Calu3 (cell line): ENCODE measurements at regions not wholly inside any gene's neighbourhood (a gene's known extent, or its start where the extent isn't known, plus 50 kb on each side); places are given as distances from the start of the nearest gene placed in this dataset.
"Not testable (repeated sequence)": the region's sequence is repeated elsewhere in the genome, so short reads cannot be mapped to it uniquely, and the experiment has no call there.

Source experiments
- BruUV-seq: library from RNA; stranded (reverse); fragments of 400-500 nt; replicated peaks from 2 replicates; lab custom pipeline; 2021; lab: Mats Ljungman, UMichigan
- CTCF ChIA-PET: fragments of 300-600 bp; sonication (Branson Sonifier 250); formaldehyde crosslinking; loops from one replicate; lab custom pipeline; 2022; ENCODE audit warnings: antibody characterized with exemption; lab: Charles Lee
- DNase-seq: peaks from one replicate; pipeline ENCODE4 v3.0.0; 2022
- H3K27ac Mint-ChIP-seq: one replicate; pipeline ENCODE4 v1.8.0; 2022; ENCODE audit warnings: mixed read lengths; ENCODE audit not compliant: unreplicated experiment
- H3K27me3 Mint-ChIP-seq: one replicate; pipeline ENCODE4 v1.8.0; 2022; ENCODE audit warnings: mixed read lengths; ENCODE audit not compliant: unreplicated experiment
- H3K36me3 Mint-ChIP-seq: one replicate; pipeline ENCODE4 v1.8.0; 2022; ENCODE audit warnings: mild to moderate bottlenecking, moderate library complexity, mixed read lengths; ENCODE audit not compliant: insufficient read depth, unreplicated experiment
- H3K4me1 Mint-ChIP-seq: one replicate; pipeline ENCODE4 v1.8.0; 2022; ENCODE audit warnings: mild to moderate bottlenecking, low read depth, mixed read lengths; ENCODE audit not compliant: unreplicated experiment
- H3K4me3 Mint-ChIP-seq: one replicate; pipeline ENCODE4 v1.8.0; 2022; ENCODE audit warnings: mild to moderate bottlenecking, low read depth, moderate library complexity, mixed read lengths; ENCODE audit not compliant: unreplicated experiment
- H3K9me3 Mint-ChIP-seq: one replicate; pipeline ENCODE4 v1.8.0; 2022; ENCODE audit warnings: low read depth, mixed read lengths; ENCODE audit not compliant: unreplicated experiment
- CTCF ChIP-seq: fragments of 200-600 bp; IDR thresholded peaks from one replicate; pipeline ENCODE4 v1.8.0; 2022; ENCODE audit warnings: antibody characterized with exemption; ENCODE audit not compliant: unreplicated experiment
- intact Hi-C: fragments of 100-400 bp; cut with micrococcal nuclease; formaldehyde crosslinking; loops from one replicate; pipeline ENCODE4 v1.10.0; 2022; ENCODE audit not compliant: unreplicated experiment

GRCh38 chr14:50027816-50028215, 88.6 kb downstream of the VCPKMT start:
- no peak for TF ChIP-seq CTCF
- Mint-ChIP-seq H3K36me3 (no peaks in the 10 kb centered on the region), H3K27me3 (no peaks in the 10 kb centered on the region), H3K4me1 (no peaks in the 10 kb centered on the region), H3K4me3 (no peak overlapping the region), H3K27ac (no peak overlapping the region), H3K9me3 (peaks cover 3% of the 10 kb centered on the region)
- DNase-seq: no peak
- intact Hi-C loops: no loop called here
- BruUV-seq: no TSS peak
- CTCF ChIA-PET: interaction anchor here (0.9 kb wide), 1 partner anchor 10 kb away, joined by 4 read pairs; no protein-coding TSS in a partner anchor

- Mint-ChIP-seq H3K27me3 (no peaks in the 10 kb centered on the region), H3K4me1 (peaks cover under 1% of the 10 kb centered on the region), H3K4me3 (no peak overlapping the region), H3K36me3 (no peaks in the 10 kb centered on the region), H3K9me3 (peaks cover 3% of the 10 kb centered on the region), H3K27ac (no peak overlapping the region)
- no peak for TF ChIP-seq CTCF
- no TSS peak for BruUV-seq
- DNase-seq: no peak
- CTCF ChIA-PET: no interaction called here
- intact Hi-C loops: no loop called here
Observed at GRCh38 chr14:50028458-50028857, 87.9 kb downstream of the VCPKMT start.

GRCh38 chr14:50030036-50030435, 86.3 kb downstream of the VCPKMT start:
- Mint-ChIP-seq H3K27ac (no peak overlapping the region), H3K4me1 (peaks cover 9% of the 10 kb centered on the region), H3K27me3 (no peaks in the 10 kb centered on the region), H3K4me3 (no peak overlapping the region), H3K9me3 (peaks cover 3% of the 10 kb centered on the region), H3K36me3 (no peaks in the 10 kb centered on the region)
- DNase-seq: no peak
- BruUV-seq: no TSS peak
- no peak for TF ChIP-seq CTCF
- intact Hi-C loops: no loop called here
- CTCF ChIA-PET: no interaction called here

GRCh38 chr14:50030911-50031310, 85.5 kb downstream of the VCPKMT start:
- H3K36me3 Mint-ChIP-seq, CTCF ChIA-PET, intact Hi-C loops, H3K4me3 Mint-ChIP-seq, H3K27ac Mint-ChIP-seq, H3K27me3 Mint-ChIP-seq, BruUV-seq, H3K9me3 Mint-ChIP-seq, DNase-seq, H3K4me1 Mint-ChIP-seq: not testable (repeated sequence)

- H3K36me3 Mint-ChIP-seq: no peaks in the 10 kb centered on the region
- no peak overlapping the region for H3K4me3 Mint-ChIP-seq
- no peak overlapping the region for H3K27ac Mint-ChIP-seq
- TF ChIP-seq CTCF: no peak
- BruUV-seq: no TSS peak
- H3K9me3 Mint-ChIP-seq: no peaks in the 10 kb centered on the region
- no peak for DNase-seq
- peaks cover 9% of the 10 kb centered on the region for H3K4me1 Mint-ChIP-seq
- H3K27me3 Mint-ChIP-seq: no peaks in the 10 kb centered on the region
- intact Hi-C loops: no loop called here
- CTCF ChIA-PET: no interaction called here
Observed at GRCh38 chr14:50031602-50032313, 84.6 kb downstream of the VCPKMT start.

- H3K27me3 Mint-ChIP-seq, DNase-seq, H3K4me3 Mint-ChIP-seq, intact Hi-C loops, H3K27ac Mint-ChIP-seq, H3K4me1 Mint-ChIP-seq, CTCF ChIA-PET, BruUV-seq, H3K36me3 Mint-ChIP-seq, H3K9me3 Mint-ChIP-seq: not testable (repeated sequence)
Observed at GRCh38 chr14:50032462-50033167, 83.8 kb downstream of the VCPKMT start.
